Amniotic stem cell (primary cell): ENCODE measurements at regions not wholly inside any gene's neighbourhood (a gene's known extent, or its start where the extent isn't known, plus 50 kb on each side); places are given as distances from the start of the nearest gene placed in this dataset.
"Not testable (repeated sequence)": the region's sequence is repeated elsewhere in the genome, so short reads cannot be mapped to it uniquely, and the experiment has no call there.

Source experiments
- DNase-seq: peaks from one replicate; lab custom pipeline; 2025; lab: John Stamatoyannopoulos, UW

DNA sequence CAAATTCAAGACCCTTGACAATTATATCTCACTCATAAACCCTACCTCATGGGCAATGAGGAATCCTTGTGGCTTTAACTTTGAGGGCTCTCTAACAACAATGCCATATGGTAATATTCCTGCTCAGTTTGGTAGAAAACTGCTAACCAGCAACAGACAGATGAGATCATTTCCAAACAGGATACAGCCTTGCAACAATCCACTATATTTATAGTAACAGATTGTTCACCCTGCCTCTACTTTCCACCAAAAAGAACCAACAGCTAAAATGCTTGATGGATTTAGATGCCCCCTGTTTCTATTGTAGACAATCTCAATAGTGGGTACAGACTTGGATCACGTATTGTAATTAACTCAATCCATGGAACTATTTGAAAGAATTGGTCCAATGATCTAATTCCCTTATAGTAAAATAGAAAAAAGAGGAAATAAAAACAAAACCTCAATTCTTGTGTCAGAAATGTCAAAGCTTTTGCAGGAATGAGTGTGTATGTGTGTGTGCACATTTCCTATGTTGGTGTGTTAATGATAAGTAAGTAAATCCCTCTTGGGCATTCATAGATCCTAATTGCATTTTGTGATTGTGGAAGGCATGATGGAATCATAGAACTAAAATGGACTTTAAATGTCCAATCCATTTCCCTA lies 100.0 kb upstream of the EDEM3 start:
- no peak for DNase-seq

DNA sequence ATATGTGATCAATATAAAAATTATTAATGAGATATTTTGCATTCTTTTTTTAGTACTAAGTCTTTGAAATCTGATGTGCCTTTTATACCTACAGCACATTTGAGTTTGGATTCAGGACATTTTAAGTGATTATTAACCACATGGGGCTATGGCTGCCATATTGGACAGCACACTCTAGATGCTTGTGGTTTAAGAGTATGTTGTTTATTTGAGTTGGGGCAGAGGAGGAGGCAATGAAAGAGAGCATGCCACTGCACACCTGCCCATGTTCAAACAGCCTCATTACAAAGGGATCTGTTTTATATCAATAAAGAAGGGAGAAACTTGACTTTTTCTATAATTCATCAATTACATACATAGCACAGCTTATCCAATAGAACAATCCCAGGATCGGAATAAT lies 99.4 kb upstream of the EDEM3 start:
- no peak for DNase-seq

DNA sequence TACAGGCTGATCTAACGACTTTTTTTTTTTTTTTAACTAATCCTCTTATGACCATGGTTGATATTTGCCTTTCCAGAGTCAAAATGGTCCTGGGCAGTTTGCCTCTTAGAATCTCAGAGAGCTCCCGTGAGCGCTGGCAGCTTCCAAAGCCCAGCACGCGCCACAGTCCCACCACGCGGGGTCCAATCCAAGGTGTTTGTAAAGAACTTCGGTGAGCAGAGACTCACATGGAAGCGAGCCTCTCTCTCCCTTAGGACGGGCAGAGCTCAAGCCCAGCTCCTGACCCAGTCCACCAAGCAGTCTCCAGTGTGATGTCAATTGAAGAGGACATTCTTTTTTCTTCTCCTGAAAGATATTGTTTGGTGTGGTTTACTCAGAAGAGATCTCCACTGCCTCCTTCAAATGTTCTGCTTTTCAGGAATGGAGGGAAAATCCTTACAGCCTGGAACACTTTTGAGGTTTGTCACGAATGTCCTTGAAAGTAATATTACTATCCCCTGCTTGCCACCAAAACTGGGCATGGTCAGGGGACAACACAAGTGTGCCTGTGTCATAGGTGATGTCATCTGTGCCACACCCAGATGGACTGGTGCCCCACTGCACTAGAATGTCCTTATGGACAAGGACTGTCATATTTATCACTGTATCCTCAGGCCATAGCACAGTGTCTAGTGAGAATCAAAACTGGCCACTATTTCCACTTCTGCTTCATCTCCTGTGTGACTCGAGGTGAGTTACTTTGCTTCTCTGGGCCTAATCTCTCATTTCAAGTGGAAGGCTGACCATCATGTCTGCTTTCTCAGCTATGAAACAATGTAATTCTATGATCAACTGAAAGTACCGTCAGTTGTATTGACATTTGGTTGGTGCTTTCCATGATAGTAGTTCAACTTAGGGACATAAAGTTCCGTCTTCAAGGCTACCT lies 97.4 kb upstream of the EDEM3 start:
- no peak for DNase-seq

DNA sequence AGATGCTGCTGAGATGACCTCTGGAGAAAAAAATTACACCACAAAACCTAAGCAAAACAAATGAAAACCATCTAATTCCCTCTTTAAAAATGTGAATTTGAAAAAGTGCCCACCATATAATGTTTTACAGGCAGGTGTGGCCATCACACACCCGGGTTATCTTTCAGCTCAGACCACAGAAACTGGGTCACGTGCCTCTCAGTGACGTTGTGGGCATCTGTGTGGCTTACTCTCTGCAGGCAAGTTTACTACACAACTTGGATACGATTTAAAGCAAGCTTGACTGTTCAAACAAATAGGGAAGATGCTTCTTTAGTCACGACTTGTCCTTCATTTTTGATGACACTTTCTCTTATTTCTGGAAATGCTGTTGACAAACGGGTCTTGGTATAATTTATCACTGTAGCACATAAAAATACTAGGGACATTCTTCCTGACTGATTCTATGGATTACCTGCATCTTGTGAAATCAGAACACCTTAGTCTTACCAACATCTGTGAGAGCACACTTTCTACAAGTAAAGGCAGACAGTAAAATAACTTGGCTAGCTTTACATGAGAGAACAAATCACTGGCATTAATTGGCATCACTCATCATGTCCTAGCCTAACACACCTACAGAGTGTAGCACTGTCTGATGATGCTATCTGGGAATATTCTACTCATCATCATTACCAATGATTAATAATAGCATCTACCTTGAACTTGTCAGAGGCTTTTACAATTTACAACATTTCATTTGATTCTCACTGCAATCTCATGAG lies 89.3 kb upstream of the EDEM3 start:
- DNase-seq: no peak

DNA sequence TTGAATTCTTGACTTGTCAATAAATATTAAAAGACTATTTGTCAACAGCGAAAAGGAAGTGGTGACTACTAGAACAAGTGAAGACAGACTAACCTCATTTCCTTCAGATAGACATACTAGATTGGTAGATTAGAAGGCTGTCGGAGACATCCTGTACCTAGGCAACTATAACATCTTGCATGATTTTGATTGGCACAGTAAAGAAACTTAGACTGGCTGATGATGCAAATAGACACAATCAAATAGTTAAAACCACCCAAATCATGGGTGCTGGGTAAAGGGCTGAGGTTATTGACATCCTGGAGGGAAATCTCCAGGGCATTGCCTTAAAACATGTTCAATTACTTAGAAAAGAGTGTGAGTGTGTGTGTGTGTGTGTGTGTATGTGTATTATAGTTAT lies 85.9 kb upstream of the EDEM3 start:
- DNase-seq: no peak

DNA sequence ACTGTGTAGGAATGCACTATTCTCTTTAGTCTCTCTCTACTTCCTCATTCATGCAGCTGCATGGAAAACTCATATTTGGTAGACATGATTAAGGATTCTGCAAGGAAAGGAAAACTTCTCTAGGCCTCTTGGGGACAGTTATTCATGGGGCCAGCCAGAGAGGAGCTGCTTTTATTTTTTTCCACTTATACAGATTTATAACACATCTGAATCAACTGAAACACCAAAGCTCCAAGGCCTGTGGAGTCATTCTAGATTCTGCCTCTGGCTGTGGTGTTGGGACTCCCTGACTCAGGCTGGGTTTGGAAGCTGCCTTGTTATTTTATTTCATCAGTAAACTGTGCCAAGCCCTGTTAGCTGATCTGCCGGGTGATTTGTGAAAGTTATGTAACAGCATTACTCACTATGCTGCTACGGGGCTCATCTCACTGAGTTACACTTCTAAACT lies 83.9 kb upstream of the EDEM3 start:
- peak; percentile 80 for DNase-seq

DNA sequence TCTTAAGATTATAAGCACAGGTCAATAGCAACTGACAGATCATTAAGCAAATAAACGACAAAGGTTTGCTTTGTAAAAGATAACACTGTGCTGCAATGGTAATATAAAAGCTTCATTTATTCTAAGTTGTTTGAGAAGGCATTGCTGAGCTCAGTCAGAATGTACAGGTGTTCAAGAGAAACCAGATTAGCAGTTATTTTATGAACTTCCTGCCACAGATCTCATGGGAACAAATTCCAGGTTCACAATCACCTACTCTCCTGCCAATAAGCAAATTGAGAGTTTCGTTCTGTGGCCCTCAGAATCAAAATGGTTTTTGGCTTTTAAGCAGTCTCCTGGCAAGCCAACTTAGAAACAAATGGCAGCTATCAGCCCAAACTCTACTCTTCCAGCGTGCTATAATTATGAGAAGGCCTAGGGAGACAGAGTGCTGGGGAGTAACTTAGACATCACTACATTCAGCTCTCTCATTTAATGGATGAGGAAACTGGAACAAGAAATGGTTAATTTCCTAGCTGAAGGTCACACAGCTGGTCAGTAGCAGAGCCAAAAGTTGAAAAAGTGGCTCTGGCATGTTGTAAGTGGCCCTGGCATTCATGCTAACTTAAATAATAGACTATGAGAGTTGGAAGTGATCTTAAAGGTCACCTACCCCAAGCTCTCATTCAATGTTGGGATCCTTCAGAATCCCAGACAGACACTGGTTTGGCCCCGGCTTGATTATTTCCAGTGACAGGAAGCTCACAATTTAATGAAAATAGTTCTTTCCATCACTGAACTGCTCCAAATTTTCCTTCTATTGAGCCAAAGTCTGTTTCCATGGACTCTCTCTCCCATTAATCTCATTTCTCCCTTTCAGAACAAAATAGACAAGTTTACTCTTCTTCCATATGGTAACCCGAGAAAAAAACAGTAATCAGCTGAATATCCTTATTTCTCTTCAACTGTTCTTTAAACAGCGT lies 82.6 kb upstream of the EDEM3 start:
- no peak for DNase-seq

DNA sequence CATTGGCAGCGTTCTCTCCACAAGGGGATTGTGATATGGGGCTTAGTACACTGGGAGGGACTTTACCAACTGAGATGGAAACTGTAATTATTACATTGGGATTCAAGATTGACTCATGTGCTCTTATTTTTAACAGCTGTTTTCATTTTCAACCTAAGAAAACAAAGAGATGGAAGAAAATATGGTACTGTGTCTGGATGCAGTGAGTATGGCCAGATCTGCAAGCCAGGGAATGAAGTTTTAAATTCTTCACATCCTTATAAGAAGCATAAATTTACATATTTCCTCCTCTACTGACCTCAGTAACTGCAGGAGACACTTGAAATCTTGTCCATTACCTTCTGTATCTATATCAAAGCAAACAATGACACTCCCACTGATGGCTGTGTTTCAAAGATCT lies 81.5 kb upstream of the EDEM3 start:
- no peak for DNase-seq

DNA sequence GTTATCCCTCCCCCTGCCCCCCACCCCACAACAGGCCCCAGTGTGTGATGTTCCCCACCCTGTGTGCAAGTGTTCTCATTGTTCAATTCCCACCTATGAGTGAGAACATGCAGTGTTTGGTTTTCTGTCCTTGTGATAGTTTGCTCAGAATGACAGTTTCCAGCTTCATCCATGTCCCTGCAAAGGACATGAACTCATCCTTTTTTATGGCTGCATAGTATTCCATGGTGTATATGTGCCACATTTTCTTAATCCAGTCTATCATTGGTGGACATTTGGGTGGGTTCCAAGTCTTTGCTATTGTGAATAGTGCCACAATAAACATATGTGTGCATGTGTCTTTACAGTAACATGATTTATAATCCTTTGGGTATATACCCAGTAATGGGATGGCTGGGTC lies 79.3 kb upstream of the EDEM3 start:
- DNase-seq: not testable (repeated sequence)

DNA sequence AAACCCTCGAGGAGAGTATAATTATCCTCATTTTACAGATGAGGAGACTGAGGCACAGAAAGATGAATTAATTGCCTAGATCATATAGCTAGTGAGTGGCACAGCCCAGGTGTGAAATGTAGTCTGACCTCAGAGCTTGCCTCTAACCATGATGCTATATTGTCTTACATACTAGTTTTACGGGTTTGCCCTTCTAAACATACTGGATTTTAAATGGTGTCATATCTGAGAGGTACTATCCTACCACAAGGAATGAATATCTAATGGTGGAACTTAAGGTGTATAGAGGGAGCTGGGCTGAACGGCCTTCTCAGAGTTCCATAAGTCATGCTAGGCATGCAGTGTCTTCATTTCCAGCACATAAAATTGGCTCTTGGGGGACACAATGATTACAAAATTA lies 77.9 kb upstream of the EDEM3 start:
- DNase-seq: no peak

DNA sequence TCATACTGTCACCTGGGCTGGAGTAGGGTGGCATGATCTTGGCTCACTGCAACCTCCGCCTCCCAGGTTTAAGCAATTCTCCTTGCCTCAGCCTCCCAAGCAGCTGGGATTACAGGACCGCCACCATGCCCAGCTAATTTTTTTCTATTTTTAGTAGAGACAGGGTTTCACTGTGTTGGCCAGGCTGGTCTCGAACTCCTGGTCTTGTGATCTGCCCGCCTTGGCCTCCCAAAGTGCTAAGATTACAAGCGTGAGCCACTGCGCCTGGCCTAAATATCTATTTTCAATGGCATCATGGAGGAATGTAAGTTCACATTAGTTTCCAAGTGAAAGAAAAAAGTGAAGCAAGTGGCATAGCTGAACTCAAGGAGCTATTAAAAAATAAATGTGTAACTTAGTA lies 74.8 kb upstream of the EDEM3 start:
- DNase-seq: not testable (repeated sequence)

DNA sequence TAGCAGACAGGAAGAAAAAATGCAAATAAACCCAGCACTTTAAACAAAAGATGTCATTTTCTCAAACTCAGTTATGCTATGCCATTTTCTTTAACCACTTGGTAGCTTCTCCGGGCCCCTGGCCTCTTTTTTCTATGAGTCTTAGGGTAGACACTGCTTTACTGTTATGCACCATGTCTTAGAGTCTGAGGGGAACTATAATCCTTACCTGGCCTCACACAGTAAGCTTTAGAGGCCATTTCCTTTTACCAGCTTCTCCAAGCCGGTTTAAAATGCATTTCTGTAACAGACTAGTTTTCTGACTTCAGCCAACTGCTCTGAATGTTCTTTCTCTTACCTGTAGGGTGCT lies 73.7 kb upstream of the EDEM3 start:
- DNase-seq: no peak

DNA sequence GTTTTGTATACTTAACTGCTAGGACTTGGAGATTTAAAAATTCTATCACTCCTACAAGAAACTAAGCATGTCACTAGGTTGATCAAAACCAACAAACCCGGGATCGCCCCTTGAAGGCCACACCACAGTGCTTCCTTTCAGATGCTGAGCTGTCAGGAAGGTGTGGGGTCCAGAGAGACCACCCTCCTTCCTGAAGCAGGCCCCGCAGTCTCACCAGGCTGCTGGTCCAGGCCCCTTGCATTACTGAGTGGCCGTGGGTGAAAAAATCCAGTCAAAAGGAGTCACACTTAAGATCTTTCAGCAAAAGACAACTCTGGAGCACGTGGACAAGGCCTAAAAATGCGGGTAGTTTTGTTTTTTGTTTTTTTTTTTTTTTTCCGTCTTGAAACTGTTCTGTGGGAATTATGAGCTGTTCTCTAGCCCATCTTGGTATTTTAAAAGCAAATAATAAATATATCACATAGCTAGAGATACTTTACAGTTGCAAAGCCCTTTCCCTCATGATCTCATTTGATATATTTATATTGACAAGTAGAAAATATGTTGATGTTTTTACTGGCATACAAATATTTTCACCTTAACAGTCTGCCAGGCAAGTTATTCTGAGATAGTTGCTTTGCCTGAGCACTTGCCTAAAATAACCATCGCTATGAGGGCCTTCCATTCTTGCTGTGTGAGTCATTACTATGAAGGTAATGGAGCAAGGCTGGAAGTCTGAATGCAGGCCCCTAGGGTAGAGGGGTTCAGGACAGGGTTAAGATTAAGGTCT lies 73.1 kb upstream of the EDEM3 start:
- DNase-seq: peak; percentile 17

DNA sequence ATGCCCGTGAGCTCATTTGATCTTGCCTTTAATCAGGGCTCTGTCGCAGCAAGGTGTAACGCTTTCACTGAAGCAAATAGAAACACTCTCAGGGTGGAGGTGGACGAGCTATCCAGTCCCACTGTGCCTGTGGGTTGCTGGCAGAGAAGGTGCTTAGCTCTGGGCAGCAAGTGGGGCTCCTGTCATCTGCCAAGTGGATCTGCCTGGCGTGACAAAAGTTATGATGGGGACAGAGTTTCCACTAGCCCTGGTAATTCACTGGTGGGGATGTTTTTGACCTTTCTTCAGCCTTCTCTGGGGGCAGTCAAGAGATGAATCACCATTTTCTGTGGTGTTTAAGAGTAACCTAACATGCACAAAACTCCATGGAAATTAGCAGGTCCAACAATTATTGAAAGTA lies 71.3 kb upstream of the EDEM3 start:
- no peak for DNase-seq

DNA sequence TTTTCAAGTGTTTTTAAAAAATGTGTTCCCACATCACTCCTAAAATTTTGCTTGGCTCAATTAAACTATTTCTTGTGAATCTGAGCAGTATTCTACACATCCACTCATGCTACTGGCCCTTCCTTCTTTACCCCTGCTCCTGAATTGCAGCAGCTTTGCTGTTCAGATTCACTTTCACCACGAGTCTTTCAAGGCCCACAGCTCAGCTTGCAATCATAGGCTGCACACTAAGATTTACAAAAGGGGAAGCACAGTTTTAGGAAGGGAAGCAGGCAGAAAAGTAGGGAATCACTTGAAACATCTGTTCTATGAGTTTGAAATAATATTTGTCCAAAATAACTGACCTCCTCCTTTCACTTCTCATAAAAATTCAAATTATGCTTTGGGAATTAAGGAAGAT lies 70.9 kb upstream of the EDEM3 start:
- DNase-seq: no peak

DNA sequence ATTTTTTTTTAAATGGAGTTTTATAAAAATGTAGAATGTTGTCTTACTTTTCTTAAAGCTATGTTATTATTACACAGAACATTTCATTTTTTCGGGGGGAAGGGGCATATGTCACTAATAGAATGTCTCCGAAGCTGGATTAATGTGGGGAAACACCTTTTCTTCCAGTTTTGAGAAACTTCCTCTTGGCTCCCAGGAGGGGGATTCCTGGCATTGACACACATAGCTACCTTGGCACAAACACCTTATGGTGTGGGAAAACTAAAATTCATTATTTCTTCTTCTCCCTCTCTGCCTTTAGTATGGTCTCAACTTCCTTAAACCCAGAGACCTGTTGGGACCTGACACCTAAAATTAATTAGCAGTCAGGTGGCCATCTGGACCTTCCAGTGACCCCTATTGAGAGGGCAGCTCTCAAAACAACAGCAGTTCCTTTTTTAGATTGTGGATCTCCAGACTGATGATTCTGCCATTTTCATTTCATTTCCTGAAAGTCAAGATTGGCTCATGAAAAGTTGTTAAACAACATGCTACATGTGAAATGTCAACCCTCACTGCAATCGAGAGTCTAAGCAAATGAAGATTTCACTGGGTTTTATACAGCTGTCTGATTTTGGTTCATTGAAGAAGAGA lies 70.1 kb upstream of the EDEM3 start:
- no peak for DNase-seq

DNA sequence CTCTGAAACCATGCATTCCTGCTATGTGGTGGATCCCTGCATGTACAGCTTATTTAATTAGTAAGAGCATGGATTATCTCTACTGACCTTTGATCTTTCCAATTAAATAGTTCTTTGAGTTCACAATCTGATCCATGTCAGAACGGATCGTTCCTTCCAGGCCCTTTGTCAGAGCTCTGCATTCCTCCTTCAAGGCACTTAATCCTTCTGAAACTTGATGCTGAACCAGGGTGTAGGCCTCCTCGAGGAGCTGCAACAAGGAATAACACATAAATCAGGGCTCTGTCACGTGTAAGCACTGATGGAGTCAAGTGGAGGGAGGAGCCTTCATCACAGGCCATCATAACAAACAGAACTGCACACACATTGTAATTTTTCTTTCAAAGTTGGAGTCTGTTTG lies 68.4 kb upstream of the EDEM3 start:
- DNase-seq: no peak

DNA sequence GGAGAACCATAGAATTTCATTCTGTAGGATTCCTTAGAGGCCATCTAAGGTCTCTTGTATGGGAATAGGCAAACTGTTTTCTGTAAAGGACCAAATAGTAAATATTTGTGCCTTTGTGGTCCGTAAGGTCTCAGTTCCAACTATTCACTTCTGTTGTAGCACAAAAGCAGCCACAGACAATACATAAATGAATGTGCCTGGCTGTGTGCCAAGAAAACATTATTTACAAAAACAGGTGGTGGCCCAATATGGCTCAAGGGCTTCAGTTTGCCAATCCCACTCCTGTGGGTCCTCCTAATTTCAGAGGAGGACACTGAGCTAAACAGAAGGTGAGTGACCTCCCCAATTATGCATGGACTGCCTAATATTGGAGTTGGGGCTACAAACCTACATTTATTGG lies 67.6 kb upstream of the EDEM3 start:
- no peak for DNase-seq

DNA sequence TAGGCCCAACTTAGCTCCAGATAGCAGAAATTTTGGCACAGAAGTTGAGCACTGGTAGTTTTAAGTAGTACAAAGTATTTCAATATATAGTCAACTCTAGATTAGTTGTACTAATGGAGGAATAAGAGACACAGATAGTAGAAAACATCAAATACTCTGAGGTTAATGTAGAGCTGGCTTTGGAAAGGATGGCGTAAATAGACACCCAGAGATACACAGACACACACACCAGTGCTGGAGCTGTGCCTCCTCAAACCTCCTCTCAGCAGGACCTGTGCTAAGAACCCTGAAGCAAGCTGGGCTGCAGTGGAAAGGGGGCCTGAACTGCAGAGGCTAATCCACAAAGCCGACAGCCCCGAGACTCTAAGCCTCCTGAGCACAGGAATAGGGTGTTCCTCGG lies 67.0 kb upstream of the EDEM3 start:
- DNase-seq: no peak

DNA sequence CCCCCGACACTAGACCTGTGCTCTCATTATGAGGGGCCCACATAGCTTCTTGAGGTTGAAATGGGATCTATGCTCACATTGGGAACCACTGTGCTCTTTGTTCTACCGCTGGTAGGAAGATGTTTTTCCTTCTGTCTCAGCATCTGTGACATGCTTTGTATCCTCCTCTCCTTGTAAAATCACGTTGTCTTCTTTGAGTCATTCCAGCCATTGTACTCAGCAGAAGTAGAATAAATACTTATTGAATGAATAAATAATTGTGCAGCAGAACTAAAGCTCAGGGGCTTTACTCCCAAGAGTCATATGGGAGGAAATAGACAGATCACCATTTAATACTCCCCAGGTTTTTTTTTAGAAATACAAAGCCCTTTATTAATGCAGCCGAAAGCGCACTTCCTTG lies 66.3 kb upstream of the EDEM3 start:
- DNase-seq: no peak
